Smooth muscle cell (in vitro differentiated cells): ENCODE measurements at regions not wholly inside any gene's neighbourhood (a gene's known extent, or its start where the extent isn't known, plus 50 kb on each side); places are given as distances from the start of the nearest gene placed in this dataset.

Experiments
- DNase-seq: peaks from one replicate; lab custom pipeline; 2025; ENCODE audit not compliant: unreplicated experiment; lab: John Stamatoyannopoulos, UW
- H2AFZ ChIP-seq: fragments of 200-600 bp; sonication (generic); 2 replicates; pipeline ENCODE4 v1.6.0; 2016; ENCODE audit warnings: antibody characterized with exemption, low read depth, mild to moderate bottlenecking
- H3F3A ChIP-seq: fragments of 200-600 bp; sonication (generic); 2 replicates; pipeline ENCODE4 v1.6.0; 2017; ENCODE audit warnings: antibody characterized with exemption, low read depth
- H3K27ac ChIP-seq: fragments of 200-600 bp; sonication (generic); 2 replicates; pipeline ENCODE4 v1.5.1; 2016; ENCODE audit warnings: low read depth, mild to moderate bottlenecking
- H3K27me3 ChIP-seq: fragments of 200-600 bp; sonication (generic); 2 replicates; pipeline ENCODE4 v1.6.1; 2016; ENCODE audit warnings: low read depth, mild to moderate bottlenecking
- H3K36me3 ChIP-seq: fragments of 200-600 bp; sonication (generic); 2 replicates; pipeline ENCODE4 v1.5.1; 2016; ENCODE audit warnings: low read depth
- H3K4me1 ChIP-seq: fragments of 200-600 bp; sonication (generic); 2 replicates; pipeline ENCODE4 v1.5.1; 2016; ENCODE audit warnings: low read depth
- H3K4me2 ChIP-seq: fragments of 200-600 bp; sonication (generic); 2 replicates; pipeline ENCODE4 v1.6.0; 2016; ENCODE audit warnings: mild to moderate bottlenecking
- H3K4me3 ChIP-seq: fragments of 200-600 bp; sonication (generic); 2 replicates; pipeline ENCODE4 v1.5.1; 2016; ENCODE audit warnings: mild to moderate bottlenecking
- H3K79me2 ChIP-seq: fragments of 200-600 bp; sonication (generic); 2 replicates; pipeline ENCODE4 v1.6.0; 2016; ENCODE audit warnings: low read depth, mild to moderate bottlenecking
- H3K9ac ChIP-seq: fragments of 200-600 bp; sonication (generic); 2 replicates; pipeline ENCODE4 v1.6.0; 2016; ENCODE audit warnings: low read depth
- H3K9me3 ChIP-seq: fragments of 200-600 bp; sonication (generic); replicated peaks from 2 replicates; pipeline ENCODE4 v1.5.1; 2016; ENCODE audit warnings: low read depth
- H4K20me1 ChIP-seq: fragments of 200-600 bp; sonication (generic); 2 replicates; pipeline ENCODE4 v1.6.0; 2016; ENCODE audit warnings: low read depth
- WGBS: methylation state at CpG from one replicate; pipeline ENCODE4 v1.1.7; 2016; ENCODE audit warnings: low lambda C conversion rate; 5-methylcytosine and 5-hydroxymethylcytosine counted together
- TF ChIP-seq, protein P1 (sequence below): fragments of 200-600 bp; sonication (generic); IDR thresholded peaks from 2 replicates; pipeline ENCODE4 v1.5.1; 2017; ENCODE audit warnings: borderline replicate concordance, mild to moderate bottlenecking, antibody characterized with exemption; ENCODE audit not compliant: insufficient read depth, poor library complexity, severe bottlenecking

DNA sequence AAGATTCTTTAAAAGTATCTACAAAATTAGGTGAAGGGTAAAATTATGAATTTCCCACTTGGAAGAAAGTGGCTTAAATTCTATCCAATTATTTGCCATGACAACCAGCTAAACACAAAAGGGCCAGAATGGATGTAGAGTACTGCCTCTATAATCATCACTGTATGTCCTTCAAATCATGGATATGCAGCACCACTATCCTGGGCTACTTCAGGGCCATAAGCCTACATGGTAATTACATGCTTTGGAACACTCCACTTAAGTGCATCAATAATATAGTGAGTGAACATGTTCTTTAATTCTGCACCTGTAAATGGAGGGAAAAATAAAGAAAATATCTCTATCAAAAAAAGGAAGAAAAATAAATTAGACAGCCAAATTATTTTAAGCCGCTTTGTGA, 575.2 kb downstream of the ISL1 start:
- Histone ChIP-seq H3K9ac (no peak overlapping the region), H3K27me3 (no peaks in the 10 kb centered on the region), H3K79me2 (no peaks in the 10 kb centered on the region), H3F3A (no peaks in the 10 kb centered on the region), H3K4me3 (no peak overlapping the region), H3K36me3 (no peaks in the 10 kb centered on the region), H2AFZ (no peak overlapping the region), H3K4me2 (no peak overlapping the region), H3K9me3 (no peaks in the 10 kb centered on the region), H3K4me1 (no peaks in the 10 kb centered on the region), H4K20me1 (no peaks in the 10 kb centered on the region), H3K27ac (no peak overlapping the region)
- 100% methylated on average over 1 of the region's 1 CpG for WGBS
- no peak for DNase-seq
- TF ChIP-seq, protein P1, sequence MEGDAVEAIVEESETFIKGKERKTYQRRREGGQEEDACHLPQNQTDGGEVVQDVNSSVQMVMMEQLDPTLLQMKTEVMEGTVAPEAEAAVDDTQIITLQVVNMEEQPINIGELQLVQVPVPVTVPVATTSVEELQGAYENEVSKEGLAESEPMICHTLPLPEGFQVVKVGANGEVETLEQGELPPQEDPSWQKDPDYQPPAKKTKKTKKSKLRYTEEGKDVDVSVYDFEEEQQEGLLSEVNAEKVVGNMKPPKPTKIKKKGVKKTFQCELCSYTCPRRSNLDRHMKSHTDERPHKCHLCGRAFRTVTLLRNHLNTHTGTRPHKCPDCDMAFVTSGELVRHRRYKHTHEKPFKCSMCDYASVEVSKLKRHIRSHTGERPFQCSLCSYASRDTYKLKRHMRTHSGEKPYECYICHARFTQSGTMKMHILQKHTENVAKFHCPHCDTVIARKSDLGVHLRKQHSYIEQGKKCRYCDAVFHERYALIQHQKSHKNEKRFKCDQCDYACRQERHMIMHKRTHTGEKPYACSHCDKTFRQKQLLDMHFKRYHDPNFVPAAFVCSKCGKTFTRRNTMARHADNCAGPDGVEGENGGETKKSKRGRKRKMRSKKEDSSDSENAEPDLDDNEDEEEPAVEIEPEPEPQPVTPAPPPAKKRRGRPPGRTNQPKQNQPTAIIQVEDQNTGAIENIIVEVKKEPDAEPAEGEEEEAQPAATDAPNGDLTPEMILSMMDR, result no peak

DNA sequence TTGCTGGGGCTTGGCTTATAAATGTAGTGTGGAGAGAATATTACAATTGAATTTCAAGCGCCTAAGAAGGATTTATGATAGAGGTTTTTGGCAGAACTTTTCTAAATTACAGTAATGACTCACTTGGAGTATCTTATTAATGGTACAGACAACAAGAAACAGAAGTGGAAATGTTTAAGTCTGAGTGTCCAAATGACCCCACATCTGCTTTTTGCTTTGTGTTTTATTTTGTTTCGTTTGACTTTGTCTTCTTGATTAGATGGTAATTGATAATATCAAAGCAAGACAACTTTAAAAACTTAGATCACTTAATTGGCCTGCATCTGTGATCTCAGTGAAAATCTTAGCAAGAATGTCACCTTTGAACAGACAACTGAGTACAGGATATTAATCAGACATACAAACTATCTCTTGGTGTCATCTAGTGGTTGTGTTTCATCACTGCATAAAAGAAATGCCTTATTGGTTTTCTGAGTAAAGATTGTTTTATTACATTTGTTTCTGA, 577.4 kb downstream of the ISL1 start:
- Histone ChIP-seq H3K27ac (no peak overlapping the region), H3K36me3 (no peaks in the 10 kb centered on the region), H3F3A (no peaks in the 10 kb centered on the region), H3K4me3 (no peak overlapping the region), H4K20me1 (no peaks in the 10 kb centered on the region), H3K27me3 (no peaks in the 10 kb centered on the region), H3K4me1 (no peaks in the 10 kb centered on the region), H3K9ac (no peak overlapping the region), H3K9me3 (no peaks in the 10 kb centered on the region), H2AFZ (no peak overlapping the region), H3K79me2 (no peaks in the 10 kb centered on the region), H3K4me2 (no peak overlapping the region)
- DNase-seq, result no peak
- WGBS, result 50% methylated on average over 2 of the region's 2 CpGs
- TF ChIP-seq, protein P1, result peak; percentile 55

DNA sequence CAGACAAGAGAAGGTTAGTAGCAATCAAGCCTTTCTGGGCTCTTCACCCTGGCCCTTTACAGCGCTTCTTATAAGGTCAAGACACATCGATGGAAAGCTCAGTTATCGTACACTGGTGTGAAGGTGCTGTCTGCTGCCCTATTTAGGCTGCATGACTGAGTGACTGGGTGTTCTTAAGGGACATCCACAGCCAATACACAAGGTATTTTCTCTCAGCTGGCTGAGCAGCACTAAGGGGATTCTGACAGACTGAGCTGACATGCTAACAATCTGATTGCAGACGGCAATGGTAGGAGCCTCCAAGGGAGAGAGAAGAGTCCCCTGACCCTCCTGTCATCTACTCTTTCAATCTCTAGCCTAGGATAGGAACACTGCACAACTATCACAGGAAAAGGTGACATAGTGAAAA, 577.9 kb downstream of the ISL1 start:
- Histone ChIP-seq H3K36me3 (no peaks in the 10 kb centered on the region), H3K4me2 (no peak overlapping the region), H3K4me1 (no peaks in the 10 kb centered on the region), H3K79me2 (no peaks in the 10 kb centered on the region), H3K9me3 (no peaks in the 10 kb centered on the region), H3K27ac (no peak overlapping the region), H3K9ac (no peak overlapping the region), H3K27me3 (no peaks in the 10 kb centered on the region), H3F3A (no peaks in the 10 kb centered on the region), H3K4me3 (no peak overlapping the region), H4K20me1 (no peaks in the 10 kb centered on the region), H2AFZ (no peak overlapping the region)
- no peak for DNase-seq
- WGBS, result 72% methylated on average over 4 of the region's 4 CpGs
- TF ChIP-seq, protein P1, result no peak

DNA sequence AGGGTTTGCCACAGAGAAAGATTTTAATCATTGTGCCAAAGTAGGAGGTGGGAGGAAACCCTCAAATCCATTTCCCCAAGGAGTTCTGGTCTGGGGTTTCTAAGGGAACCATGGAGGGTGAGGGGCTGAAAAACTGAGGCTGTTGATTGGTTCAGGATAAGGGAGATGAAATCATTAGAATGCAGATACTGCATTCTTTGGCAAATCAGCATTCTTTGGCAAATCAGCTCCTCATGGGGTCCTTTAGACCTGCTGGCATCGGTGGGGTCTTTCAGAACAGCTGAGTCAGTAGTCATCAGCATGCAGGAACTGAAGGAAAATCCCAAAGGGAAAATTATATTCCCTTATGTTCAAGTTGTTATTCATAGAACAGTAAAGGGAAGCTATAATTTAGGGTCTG, 585.5 kb downstream of the ISL1 start:
- TF ChIP-seq, protein P1, result no peak
- Histone ChIP-seq H3K27me3 (no peaks in the 10 kb centered on the region), H3K27ac (no peak overlapping the region), H4K20me1 (no peaks in the 10 kb centered on the region), H3K4me2 (no peak overlapping the region), H3F3A (no peaks in the 10 kb centered on the region), H3K4me3 (no peak overlapping the region), H3K36me3 (no peaks in the 10 kb centered on the region), H3K9ac (no peak overlapping the region), H2AFZ (no peak overlapping the region), H3K9me3 (no peaks in the 10 kb centered on the region), H3K79me2 (no peaks in the 10 kb centered on the region), H3K4me1 (no peaks in the 10 kb centered on the region)
- DNase-seq, result no peak
- 63% methylated on average over 1 of the region's 1 CpG for WGBS
